NCI-H748 (cell line): ENCODE measurements at regions not wholly inside any gene's neighbourhood (a gene's known extent, or its start where the extent isn't known, plus 50 kb on each side); places are given as distances from the start of the nearest gene placed in this dataset.
"Not testable (repeated sequence)": the region's sequence is repeated elsewhere in the genome, so short reads cannot be mapped to it uniquely, and the experiment has no call there.

Experiments
- DNase-seq: peaks from one replicate; lab custom pipeline; 2025; ENCODE audit not compliant: unreplicated experiment; lab: John Stamatoyannopoulos, UW

DNA sequence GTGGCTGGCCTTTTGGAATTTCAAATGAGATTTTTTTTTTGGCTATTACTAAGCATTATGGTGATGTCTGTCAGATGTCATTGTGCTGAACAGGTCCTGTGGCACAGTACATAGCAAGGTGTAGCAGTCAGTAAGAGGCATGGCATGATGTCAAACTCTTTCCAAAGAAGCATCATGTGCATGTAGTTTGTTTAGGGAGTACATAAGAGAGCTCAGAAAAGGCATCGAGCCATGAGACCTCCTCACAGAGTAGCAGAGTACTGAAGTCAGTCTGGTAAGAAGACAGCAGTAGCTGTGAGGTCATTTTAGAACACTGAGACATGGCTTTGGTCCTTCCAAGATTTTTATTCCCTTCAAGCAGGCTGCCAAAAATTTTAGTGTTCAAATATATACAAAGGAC, 134.9 kb upstream of the SPRED1 start:
- no peak for DNase-seq

GRCh38 chr15:38119865-38120264, 132.8 kb upstream of the SPRED1 start:
- not testable (repeated sequence) for DNase-seq

- DNase-seq, result no peak
Measured at GRCh38 chr15:38127306-38127771, 125.3 kb upstream of the SPRED1 start.

GRCh38 chr15:38128341-38128781, 124.3 kb upstream of the SPRED1 start:
- DNase-seq, result no peak

DNA sequence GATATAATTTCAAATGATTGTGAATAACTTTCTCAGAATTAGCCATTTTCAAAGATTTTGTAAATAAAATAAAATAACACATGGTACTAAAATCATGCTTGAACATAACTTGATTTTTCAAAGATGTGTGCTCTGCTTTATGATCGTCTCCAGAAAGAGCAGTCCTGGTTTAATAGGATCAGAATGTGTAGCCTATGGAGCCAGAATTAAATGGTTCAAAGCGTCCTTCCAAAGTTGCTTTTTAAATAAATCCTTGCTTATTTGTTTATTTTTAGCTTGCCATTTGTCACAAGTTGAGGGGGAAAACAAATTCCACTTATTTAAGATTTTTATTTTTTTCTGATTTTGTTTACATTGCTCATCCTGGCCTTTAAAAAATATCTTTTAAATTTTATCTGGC, 123.7 kb upstream of the SPRED1 start:
- DNase-seq, result no peak

DNA sequence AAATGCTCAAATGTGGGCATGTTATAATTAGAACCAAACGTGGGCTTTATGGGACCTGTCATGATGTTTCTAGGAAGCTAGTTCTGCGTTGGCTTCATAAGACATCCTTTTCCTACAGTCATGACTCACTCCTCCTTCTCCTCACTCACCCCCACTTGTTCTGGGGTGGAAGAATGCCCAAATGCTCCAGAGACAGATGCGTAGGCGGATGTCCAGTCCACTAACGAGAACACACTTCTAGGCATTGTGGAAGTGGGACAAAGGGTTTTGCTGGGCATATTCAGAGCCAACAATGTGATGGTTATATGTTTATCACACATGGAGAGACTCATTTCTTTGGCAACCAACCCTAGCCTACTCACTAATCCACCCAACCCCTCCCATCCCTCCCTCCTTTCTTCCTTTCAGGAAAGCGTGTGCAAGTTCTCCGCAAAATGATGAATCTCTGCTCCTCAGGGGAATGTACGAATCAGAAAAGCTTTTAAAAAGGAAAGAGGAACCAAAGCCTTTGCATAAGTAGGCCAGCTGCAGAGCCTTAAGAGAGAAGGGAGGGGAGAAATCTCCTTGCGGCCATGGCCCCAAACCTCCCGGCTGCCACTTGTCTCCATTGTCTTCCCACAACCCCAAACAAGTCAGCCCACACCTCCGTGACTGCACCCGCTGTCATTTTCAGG, 123.0 kb upstream of the SPRED1 start:
- no peak for DNase-seq

DNA sequence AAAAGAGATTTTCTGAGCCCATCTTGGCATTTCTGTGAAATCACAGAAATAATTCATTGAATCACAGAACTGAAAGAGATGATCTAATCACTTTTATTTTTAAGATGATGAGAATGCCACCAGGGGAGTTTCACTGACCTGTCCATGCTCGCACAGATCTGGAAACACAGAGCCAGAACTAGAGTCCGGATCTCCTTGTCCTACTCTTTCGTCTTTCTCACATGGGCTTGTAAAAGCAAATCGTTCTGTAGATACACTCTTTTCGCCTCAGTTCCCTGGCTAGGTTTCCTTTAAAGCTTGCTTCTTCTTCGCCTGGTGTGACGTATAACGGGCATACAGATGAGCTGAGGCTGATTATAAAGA, 122.5 kb upstream of the SPRED1 start:
- DNase-seq, result no peak

DNA sequence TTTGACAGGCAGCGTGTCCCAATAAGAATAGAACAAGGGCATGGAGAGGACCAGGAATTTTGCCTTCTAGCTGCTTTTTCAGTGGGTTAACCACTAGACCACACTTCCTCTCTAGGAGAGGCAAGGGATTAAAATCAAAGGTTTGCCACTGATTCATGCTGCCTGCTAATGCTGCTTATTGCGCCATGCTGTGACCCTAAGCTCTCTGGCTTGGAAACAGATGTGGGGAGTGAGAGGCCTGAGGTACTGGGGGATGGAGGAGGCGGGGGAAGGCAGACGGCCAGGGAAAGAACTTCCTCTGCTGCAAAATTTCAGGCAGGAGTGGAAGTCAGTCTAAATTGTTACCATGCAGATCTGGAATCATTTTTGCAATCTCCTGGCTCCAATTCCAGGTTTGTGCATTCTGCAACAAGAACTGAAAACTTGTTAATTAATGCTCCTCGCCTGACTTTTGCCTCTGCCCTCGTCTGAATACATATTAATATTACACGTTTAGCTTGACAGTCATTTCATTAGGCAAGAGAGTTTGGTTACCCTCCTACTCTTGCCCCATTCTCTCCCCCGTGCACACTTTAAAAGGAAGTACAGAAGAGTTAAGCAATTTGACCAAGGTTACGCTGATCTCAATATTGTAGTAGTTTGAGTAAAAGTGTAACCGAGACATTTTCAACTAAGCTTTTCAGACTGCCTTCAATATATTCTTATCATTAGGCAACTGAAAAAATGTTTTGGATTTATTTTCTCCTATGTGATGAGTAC, 121.7 kb upstream of the SPRED1 start:
- DNase-seq, result no peak

DNA sequence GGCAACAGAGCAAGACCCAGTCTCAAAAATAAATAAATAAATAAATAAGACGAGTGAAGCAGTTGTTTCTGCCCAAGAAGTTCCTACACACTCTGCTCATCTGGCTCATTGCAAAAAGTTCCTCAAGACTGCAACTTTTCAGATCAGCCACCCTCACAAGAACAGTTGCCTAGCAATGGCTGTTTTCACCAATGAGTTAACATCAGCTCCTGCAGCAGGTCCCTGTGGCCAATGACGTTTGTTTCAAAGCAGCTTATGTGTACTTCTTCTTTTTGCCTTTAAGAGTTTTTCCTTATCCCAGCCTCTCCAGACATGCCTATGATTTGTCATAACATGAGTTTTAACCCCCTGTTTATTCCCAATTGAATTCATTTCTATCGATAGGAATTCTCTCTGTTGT, 118.4 kb upstream of the SPRED1 start:
- DNase-seq, result no peak

DNA sequence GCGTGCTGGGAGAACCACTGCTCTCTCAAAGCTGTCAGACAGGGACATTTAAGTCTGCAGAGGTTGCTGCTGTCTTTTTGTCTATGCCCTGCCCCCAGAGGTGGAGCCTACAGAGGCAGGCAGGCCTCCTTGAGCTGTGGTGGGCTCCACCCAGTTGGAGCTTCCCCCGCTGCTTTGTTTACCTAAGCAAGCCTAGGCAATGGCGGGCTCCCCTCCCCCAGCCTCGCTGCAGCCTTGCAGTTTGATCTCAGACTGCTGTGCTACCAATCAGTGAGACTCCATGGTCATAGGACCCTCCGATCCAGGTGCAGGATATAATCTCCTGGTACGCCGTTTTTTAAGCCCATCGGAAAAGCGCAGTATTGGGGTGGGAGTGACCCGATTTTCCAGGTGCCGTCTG, 110.4 kb upstream of the SPRED1 start:
- not testable (repeated sequence) for DNase-seq

DNA sequence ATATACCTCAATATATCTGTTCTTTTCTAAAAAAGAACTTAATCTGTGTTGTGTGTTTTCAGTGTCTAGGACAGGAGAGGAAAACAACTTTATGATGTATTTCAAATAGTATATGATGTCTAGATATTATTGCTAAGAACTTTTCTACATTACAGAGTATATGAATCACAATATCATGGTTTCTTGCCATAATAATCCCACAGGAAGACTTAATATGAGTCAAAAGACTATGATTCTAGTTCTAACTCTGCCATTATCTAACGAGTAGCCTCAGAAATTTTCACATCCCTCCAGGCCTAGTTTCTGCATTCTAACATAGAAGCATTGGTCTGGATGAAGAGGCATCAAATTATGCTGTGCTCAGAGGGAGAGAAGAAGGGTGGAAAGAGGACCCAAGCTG, 107.7 kb upstream of the SPRED1 start:
- DNase-seq, result no peak

DNA sequence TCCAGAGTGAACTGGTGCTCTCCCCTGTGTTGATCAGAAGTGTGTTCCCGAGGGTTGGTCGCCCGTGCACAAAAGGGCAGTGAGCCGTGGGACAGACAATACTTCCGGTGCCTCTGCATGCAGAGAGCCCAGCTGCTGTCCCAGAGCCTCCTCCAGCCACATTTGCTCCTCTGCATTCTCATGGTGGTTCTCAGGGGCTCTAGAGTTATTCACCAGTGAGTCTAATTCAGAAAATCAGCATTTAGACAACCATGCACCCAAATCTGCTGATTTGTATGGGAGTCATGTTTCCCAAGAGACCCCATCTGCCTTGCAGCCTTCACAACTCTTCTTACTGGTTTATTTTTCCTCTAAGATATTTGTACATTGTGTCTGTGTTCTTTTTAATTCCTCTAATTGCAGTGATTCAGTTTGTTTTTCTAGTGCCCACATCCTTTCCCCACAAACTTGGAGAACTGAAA, 107.0 kb upstream of the SPRED1 start:
- no peak for DNase-seq

GRCh38 chr15:38147246-38147645, 105.4 kb upstream of the SPRED1 start:
- no peak for DNase-seq

DNA sequence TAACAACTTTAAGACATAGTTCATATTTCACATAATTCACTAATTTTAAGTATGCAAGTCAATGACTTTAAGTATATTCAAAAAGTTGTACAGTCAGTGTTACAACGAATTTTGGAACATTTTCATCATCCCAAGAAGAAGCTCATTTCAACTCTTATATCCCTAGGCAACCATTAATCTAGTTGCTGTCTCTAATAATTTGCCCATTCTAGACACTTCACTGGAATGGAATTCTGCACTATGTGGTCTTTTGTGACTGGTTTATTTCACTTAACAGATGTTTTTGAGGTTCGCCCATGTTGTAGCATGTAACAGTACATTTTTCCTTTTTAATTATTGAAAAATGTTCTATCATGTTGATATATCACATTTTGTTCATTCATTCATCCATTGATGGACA, 104.2 kb upstream of the SPRED1 start:
- DNase-seq, result no peak

GRCh38 chr15:38149315-38149714, 103.3 kb upstream of the SPRED1 start:
- DNase-seq, result no peak

GRCh38 chr15:38150148-38150547, 102.5 kb upstream of the SPRED1 start:
- DNase-seq, result no peak

DNA sequence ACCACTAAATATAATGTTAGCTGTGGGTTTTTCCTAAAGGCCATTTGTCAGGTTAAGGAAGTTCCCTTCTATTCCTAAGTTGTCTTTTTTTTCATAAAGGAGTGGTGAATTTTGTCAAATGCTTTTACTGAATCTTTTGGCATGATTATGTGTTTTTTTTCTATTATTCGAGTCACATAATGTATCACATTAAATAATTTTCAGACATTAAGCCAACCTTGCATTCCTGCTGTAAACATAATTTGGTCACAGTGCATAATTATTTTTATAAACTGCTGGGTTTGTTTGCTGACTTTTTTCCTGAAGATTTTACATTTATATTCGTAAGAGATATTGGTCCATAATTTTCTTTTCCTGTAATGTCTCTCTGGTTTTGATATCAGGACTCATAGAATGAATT, 101.8 kb upstream of the SPRED1 start:
- DNase-seq, result no peak

- DNase-seq, result no peak
Measured at GRCh38 chr15:38153781-38154180, 98.9 kb upstream of the SPRED1 start.

DNA sequence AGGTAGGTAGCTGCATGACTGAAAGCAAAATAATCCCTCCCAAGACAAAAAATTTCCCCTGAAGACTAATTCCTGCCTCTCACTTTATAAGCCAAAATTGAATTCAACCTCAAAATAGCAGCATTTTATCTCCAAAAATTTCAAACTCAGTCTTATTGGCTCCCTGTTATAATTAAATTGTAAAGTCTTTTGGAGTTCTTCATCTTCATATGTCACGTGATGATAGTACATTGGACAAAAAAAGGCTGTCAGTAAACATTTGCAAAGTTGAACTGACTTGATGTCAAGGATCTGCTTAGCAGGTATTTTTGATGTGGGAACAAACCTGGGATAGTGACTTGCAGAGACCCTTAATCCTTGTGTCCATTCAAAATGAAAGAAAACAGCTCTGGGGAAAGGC, 98.4 kb upstream of the SPRED1 start:
- DNase-seq, result no peak

GRCh38 chr15:38154837-38155236, 97.8 kb upstream of the SPRED1 start:
- no peak for DNase-seq

GRCh38 chr15:38163658-38164057, 89.0 kb upstream of the SPRED1 start:
- DNase-seq, result no peak

DNA sequence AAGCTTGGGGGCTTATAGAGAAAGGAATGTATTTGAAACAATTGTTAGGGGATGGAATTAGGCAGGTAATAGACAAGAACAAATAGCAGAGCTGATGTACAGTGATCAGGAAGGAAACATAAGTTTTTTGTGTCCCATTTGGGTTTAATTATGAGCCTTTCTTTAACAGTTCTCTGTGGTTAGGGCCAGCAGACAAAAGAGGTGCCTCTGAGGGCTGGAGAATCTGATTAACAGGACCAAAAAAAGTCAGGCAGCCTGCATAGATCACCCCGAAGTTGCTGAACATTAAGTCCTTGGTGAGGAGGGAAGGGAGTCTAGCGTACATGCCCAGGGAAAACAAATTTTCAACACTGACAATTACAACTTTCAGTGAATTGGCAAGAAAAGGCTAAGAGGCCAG, 88.6 kb upstream of the SPRED1 start:
- no peak for DNase-seq

- DNase-seq, result no peak
Measured at GRCh38 chr15:38164507-38164906, 88.1 kb upstream of the SPRED1 start.
